ENCODE measurements at regions not wholly inside any gene's neighbourhood (a gene's known extent, or its start where the extent isn't known, plus 50 kb on each side); places are given as distances from the start of the nearest gene placed in this dataset.

GRCh38 chr1:60419023-60419422 is 345.5 kb upstream of the C1orf87 start:
- TF ChIP-seq CTCF (IDR thresholded peaks at IDR 0.05 in 2 of 3, conservative IDR thresholded peaks at IDR 0.05 in 1 of 3; ENCODE audit: borderline replicate concordance in 1 of 3, insufficient read depth in 1 of 3, low read depth in 2 of 3, low read length in 2 of 3): no peak
- TF ChIP-seq YY1 (IDR thresholded peaks at IDR 0.05; ENCODE audit: extremely low read depth, insufficient replicate concordance, low read depth, low read length): no peak
- no peak for TF ChIP-seq ZNF274 (IDR thresholded peaks at IDR 0.05; ENCODE audit: low read depth, low read length)
- no peak for TF ChIP-seq POLR2A (IDR thresholded peaks at IDR 0.05; ENCODE audit: borderline replicate concordance, extremely low read depth, insufficient read depth, insufficient read length)
- no peak for TF ChIP-seq MAX (IDR thresholded peaks at IDR 0.05)
- TF ChIP-seq SP1 (IDR thresholded peaks at IDR 0.05; ENCODE audit: low read depth): no peak
- TF ChIP-seq ELF1 (IDR thresholded peaks at IDR 0.05; ENCODE audit: borderline replicate concordance, low read depth): no peak
- no peak for TF ChIP-seq JUND (IDR thresholded peaks at IDR 0.05)

Measured in HCT116 (cell line).